HepG2 (cell line): ENCODE measurements at regions not wholly inside any gene's neighbourhood (a gene's known extent, or its start where the extent isn't known, plus 50 kb on each side); places are given as distances from the start of the nearest gene placed in this dataset.

Source experiments
- ATAC-seq: fragments of 200-7000 bp; cut with Tn5 transposase; 3 replicates; pipeline ENCODE4 v1.9.1; 2020; ENCODE audit warnings: mild to moderate bottlenecking, moderate library complexity
- BruUV-seq: library from RNA; stranded (reverse); fragments of 400-500 nt; replicated peaks from 2 replicates; lab custom pipeline; 2021; lab: Mats Ljungman, UMichigan
- CTCF ChIA-PET: fragments of 300-600 bp; formaldehyde crosslinking; extraction: SDS; loops from one replicate; lab custom pipeline; 2021; ENCODE audit warnings: low total read pairs, inconsistent platforms, low intra/inter-chr PET ratio; lab: Yijun Ruan, JAX
- POLR2A ChIA-PET: fragments of 350-600 bp; sonication (Branson Sonifier 250); formaldehyde crosslinking; loops from one replicate; lab custom pipeline; 2020; ENCODE audit warnings: antibody characterized with exemption, inconsistent platforms; lab: Yijun Ruan, JAX
- DNase-seq: peaks from one replicate; pipeline ENCODE4 v3.0.0-alpha.2; 2015; ENCODE audit warnings: low spot score
- FAIRE-seq: peaks from 3 replicates; lab custom pipeline; 2011; peaks lifted over from hg19 to GRCh38; lab: Jason Lieb, UNC
- H2AFZ ChIP-seq: one replicate; pipeline ENCODE4 v1.6.1; 2011; ENCODE audit warnings: low read length, inconsistent platforms
- H3K27ac ChIP-seq: fragments of 300-600 bp; 3 replicates; pipeline ENCODE4 v1.8.0; 2011; ENCODE audit warnings: mixed run types, mild to moderate bottlenecking, mixed read lengths, low read length, inconsistent platforms; ENCODE audit not compliant: insufficient read depth; ENCODE audit errors: extremely low read length
- H3K27me3 ChIP-seq, 2 experiments: fragments of 200-600 bp in 1 of 2; 2 replicates in 1 of 2; 3 replicates in 1 of 2; pipeline versions ENCODE4 v1.6.0 to v1.8.0; 2011; ENCODE audit warnings: low read length in 2 of 2, mild to moderate bottlenecking in 2 of 2, moderate library complexity in 2 of 2, inconsistent platforms in 1 of 2; ENCODE audit not compliant: insufficient read depth in 2 of 2, control insufficient read depth in 1 of 2
- H3K36me3 ChIP-seq, 2 experiments: fragments of 200-600 bp in 1 of 2; replicated peaks in 1 of 2; 2 replicates in 1 of 2; 3 replicates in 1 of 2; pipeline versions ENCODE4 v1.5.1 to v1.8.0; 2011; ENCODE audit warnings: low read length in 2 of 2, inconsistent platforms in 1 of 2; ENCODE audit not compliant: insufficient read depth in 2 of 2, control insufficient read depth in 1 of 2
- H3K4me1 ChIP-seq: 2 replicates; pipeline ENCODE4 v1.5.1; 2012; ENCODE audit warnings: low read length, inconsistent platforms; ENCODE audit not compliant: insufficient read depth
- H3K4me2 ChIP-seq: 2 replicates; pipeline ENCODE4 v1.6.0; 2011; ENCODE audit warnings: low read depth, low read length, inconsistent platforms
- H3K4me3 ChIP-seq, 3 experiments: fragments of 200-600 bp in 1 of 3; sonication (generic), shearing (Covaris generic) in 1 of 3; replicated peaks in 1 of 3; 2 replicates each; pipeline ENCODE4 v1.5.1; 2011 to 2016; ENCODE audit warnings: low read length in 3 of 3, inconsistent platforms in 2 of 3, low read depth in 2 of 3, mild to moderate bottlenecking in 2 of 3, control low read depth in 1 of 3, mixed read lengths in 1 of 3; ENCODE audit not compliant: insufficient read depth in 1 of 3
- H3K79me2 ChIP-seq: one replicate; pipeline ENCODE4 v1.6.1; 2011; ENCODE audit warnings: low read length, inconsistent platforms; ENCODE audit not compliant: insufficient read depth
- H3K9ac ChIP-seq: 2 replicates; pipeline ENCODE4 v1.6.0; 2011; ENCODE audit warnings: mild to moderate bottlenecking, low read depth, low read length, inconsistent platforms; ENCODE audit not compliant: insufficient read depth
- H3K9me3 ChIP-seq: 2 replicates; pipeline ENCODE4 v1.5.1; 2012; ENCODE audit warnings: mild to moderate bottlenecking, low read length
- H4K20me1 ChIP-seq: 2 replicates; pipeline ENCODE4 v1.6.0; 2011; ENCODE audit warnings: inconsistent platforms, mild to moderate bottlenecking, low read length, moderate library complexity; ENCODE audit not compliant: insufficient read depth
- ARID3A ChIP-seq: IDR thresholded peaks from 2 replicates; pipeline ENCODE4 v1.6.1; 2012; ENCODE audit warnings: low read depth, low read length, improper control_type of control experiment
- HHEX ChIP-seq: IDR thresholded peaks from 2 replicates; pipeline ENCODE4 v1.6.1; 2016; ENCODE audit warnings: control low read depth
- KLF11 ChIP-seq: IDR thresholded peaks from 2 replicates; pipeline ENCODE4 v1.6.1; 2016; ENCODE audit warnings: missing compliant biosample characterization
- MTF2 ChIP-seq: sonication (generic); formaldehyde crosslinking; IDR thresholded peaks from 2 replicates; pipeline ENCODE4 v1.5.0; 2020; ENCODE audit warnings: missing genetic modification reagents, borderline replicate concordance
- NFIB ChIP-seq: sonication (generic); formaldehyde crosslinking; IDR thresholded peaks from 2 replicates; pipeline ENCODE4 v1.9.0; 2021; ENCODE audit warnings: missing genetic modification reagents, mild to moderate bottlenecking, borderline replicate concordance
- NKX3-1 ChIP-seq: sonication (generic); formaldehyde crosslinking; IDR thresholded peaks from 2 replicates; pipeline ENCODE4 v1.5.0; 2020; ENCODE audit warnings: missing genetic modification reagents
- RBAK ChIP-seq: sonication (generic); formaldehyde crosslinking; IDR thresholded peaks from 2 replicates; pipeline ENCODE4 v1.5.1; 2020; ENCODE audit warnings: mild to moderate bottlenecking, missing genetic modification reagents
- SAFB2 ChIP-seq: sonication (generic); formaldehyde crosslinking; IDR thresholded peaks from 2 replicates; pipeline ENCODE4 v1.5.1; 2020; ENCODE audit warnings: missing genetic modification reagents, low read depth, mild to moderate bottlenecking, borderline replicate concordance
- SMAD9 ChIP-seq: sonication (generic); formaldehyde crosslinking; IDR thresholded peaks from 2 replicates; pipeline ENCODE4 v1.5.1; 2020; ENCODE audit warnings: mild to moderate bottlenecking, missing genetic modification reagents
- TAF1 ChIP-seq: sonication (generic); formaldehyde crosslinking; IDR thresholded peaks from 2 replicates; pipeline ENCODE4 v1.4.0; 2020; ENCODE audit warnings: missing genetic modification reagents
- ZNF251 ChIP-seq: sonication (generic); formaldehyde crosslinking; IDR thresholded peaks from 2 replicates; pipeline ENCODE4 v1.9.0; 2021; ENCODE audit warnings: mild to moderate bottlenecking, missing genetic modification reagents
- ZNF572 ChIP-seq: sonication (generic); formaldehyde crosslinking; IDR thresholded peaks from 2 replicates; pipeline ENCODE4 v1.5.1; 2020; ENCODE audit warnings: mild to moderate bottlenecking, missing genetic modification reagents
- ZNF652 ChIP-seq: IDR thresholded peaks from 2 replicates; pipeline ENCODE4 v1.6.1; 2016; ENCODE audit warnings: low read depth, borderline replicate concordance
- ZSCAN25 ChIP-seq: sonication (generic); formaldehyde crosslinking; IDR thresholded peaks from 2 replicates; pipeline ENCODE4 v1.8.0; 2022; ENCODE audit warnings: mild to moderate bottlenecking, missing genetic modification reagents
- WGBS: methylation state at CpG from one replicate; pipeline ENCODE4 v1.1.6; 2017; ENCODE audit warnings: low lambda C conversion rate; 5-methylcytosine and 5-hydroxymethylcytosine counted together
- in situ Hi-C: cut with HindIII; loops from 2 replicates; pipeline ENCODE4 v1.10.0; 2017; ENCODE audit warnings: low pct_unique_long_range_greater_than_20kb; ENCODE audit not compliant: extremely low pct_ligation_motif_present
- intact Hi-C: fragments of 100-400 bp; cut with micrococcal nuclease; formaldehyde crosslinking; loops from one replicate; pipeline ENCODE4 v1.10.0; 2022; ENCODE audit not compliant: unreplicated experiment
- TF ChIP-seq, protein P1 (sequence below): sonication (generic); formaldehyde crosslinking; IDR thresholded peaks from 2 replicates; pipeline ENCODE4 v1.4.0; 2020; ENCODE audit warnings: missing genetic modification reagents

- Histone ChIP-seq H3K36me3 (no peaks in the 10 kb centered on the region), H3K27me3 (no peaks in the 10 kb centered on the region), H3K4me2 (no peak overlapping the region), H3K9ac (no peak overlapping the region), H4K20me1 (no peaks in the 10 kb centered on the region), H3K9me3 (no peaks in the 10 kb centered on the region)
- DNase-seq (no peak), ATAC-seq (no peak), FAIRE-seq (no peak)
- ChIA-PET CTCF (no interaction called here), POLR2A (no interaction called here)
- intact Hi-C loops, result no loop called here
- WGBS, result 7% methylated on average over 6 of the region's 6 CpGs
- TF ChIP-seq MTF2 (CRISPR knock-in tag), result no peak
- no peak for TF ChIP-seq ZNF652 (CRISPR knock-in tag)
- TF ChIP-seq SMAD9, result no peak
- TF ChIP-seq ZNF572 (CRISPR knock-in tag), result no peak
- TF ChIP-seq ZNF251, result no peak
- TF ChIP-seq KLF11 (CRISPR knock-in tag), result no peak
- no peak for TF ChIP-seq NKX3-1
- no peak for TF ChIP-seq TAF1 (CRISPR knock-in tag)
- no peak for TF ChIP-seq HHEX
- no peak for TF ChIP-seq RBAK
- TF ChIP-seq ARID3A, result no peak
- TF ChIP-seq ZSCAN25, result no peak
- TF ChIP-seq, protein P1, sequence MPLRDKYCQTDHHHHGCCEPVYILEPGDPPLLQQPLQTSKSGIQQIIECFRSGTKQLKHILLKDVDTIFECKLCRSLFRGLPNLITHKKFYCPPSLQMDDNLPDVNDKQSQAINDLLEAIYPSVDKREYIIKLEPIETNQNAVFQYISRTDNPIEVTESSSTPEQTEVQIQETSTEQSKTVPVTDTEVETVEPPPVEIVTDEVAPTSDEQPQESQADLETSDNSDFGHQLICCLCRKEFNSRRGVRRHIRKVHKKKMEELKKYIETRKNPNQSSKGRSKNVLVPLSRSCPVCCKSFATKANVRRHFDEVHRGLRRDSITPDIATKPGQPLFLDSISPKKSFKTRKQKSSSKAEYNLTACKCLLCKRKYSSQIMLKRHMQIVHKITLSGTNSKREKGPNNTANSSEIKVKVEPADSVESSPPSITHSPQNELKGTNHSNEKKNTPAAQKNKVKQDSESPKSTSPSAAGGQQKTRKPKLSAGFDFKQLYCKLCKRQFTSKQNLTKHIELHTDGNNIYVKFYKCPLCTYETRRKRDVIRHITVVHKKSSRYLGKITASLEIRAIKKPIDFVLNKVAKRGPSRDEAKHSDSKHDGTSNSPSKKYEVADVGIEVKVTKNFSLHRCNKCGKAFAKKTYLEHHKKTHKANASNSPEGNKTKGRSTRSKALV (CRISPR knock-in tag), result no peak
- no peak for TF ChIP-seq NFIB (CRISPR knock-in tag)
- no peak for TF ChIP-seq SAFB2 (CRISPR knock-in tag)
- TF ChIP-seq, all 625 proteins: peak for 0
- no peaks in the 10 kb centered on the region for H3K4me1 ChIP-seq
- in situ Hi-C loops, result no loop called here
- no peak overlapping the region for H3K4me3 ChIP-seq
- no TSS peak for BruUV-seq
- H3K79me2 ChIP-seq, result no peaks in the 10 kb centered on the region
- H3K27ac ChIP-seq, result no peak overlapping the region
- H2AFZ ChIP-seq, result no peak overlapping the region
Measured at GRCh38 chr17:6352801-6353560, 81.9 kb downstream of the AIPL1 start.
